ENCODE measurements at regions not wholly inside any gene's neighbourhood (a gene's known extent, or its start where the extent isn't known, plus 50 kb on each side); places are given as distances from the start of the nearest gene placed in this dataset.

- no peaks in the 10 kb centered on the region for H3K9me3 ChIP-seq (ENCODE audit: control insufficient read depth, low read length)
- H3K27ac ChIP-seq (ENCODE audit: insufficient read depth, low read length, poor library complexity, severe bottlenecking), result no peak overlapping the region
- no peaks in the 10 kb centered on the region for H3K4me1 ChIP-seq (ENCODE audit: control insufficient read depth, insufficient read depth, low read length, poor library complexity, severe bottlenecking)
- DNase-seq, result no peak
- H3K36me3 ChIP-seq (ENCODE audit: control insufficient read depth, insufficient read depth, low read length), result no peaks in the 10 kb centered on the region
- no peak overlapping the region for H3K4me3 ChIP-seq (ENCODE audit: insufficient read depth, low read depth, low read length, poor library complexity, severe bottlenecking)
- no peaks in the 10 kb centered on the region for H3K27me3 ChIP-seq (replicated peaks; ENCODE audit: control insufficient read depth, insufficient read depth, low read length, poor library complexity, severe bottlenecking)
These were observed 1297.2 kb upstream of the WWC1 start for GRCh38 chr5:166994226-166994625.

- DNase-seq, result no peak
- Histone ChIP-seq H3K27ac (ENCODE audit: insufficient read depth, low read length, poor library complexity, severe bottlenecking) (no peak overlapping the region), H3K4me3 (ENCODE audit: insufficient read depth, low read depth, low read length, poor library complexity, severe bottlenecking) (no peak overlapping the region), H3K27me3 (replicated peaks; ENCODE audit: control insufficient read depth, insufficient read depth, low read length, poor library complexity, severe bottlenecking) (no peaks in the 10 kb centered on the region), H3K4me1 (ENCODE audit: control insufficient read depth, insufficient read depth, low read length, poor library complexity, severe bottlenecking) (no peaks in the 10 kb centered on the region), H3K9me3 (ENCODE audit: control insufficient read depth, low read length) (no peaks in the 10 kb centered on the region), H3K36me3 (ENCODE audit: control insufficient read depth, insufficient read depth, low read length) (no peaks in the 10 kb centered on the region)
These were observed 1290.2 kb upstream of the WWC1 start for GRCh38 chr5:167001246-167001645.

GRCh38 chr5:167008705-167009104 is 1282.7 kb upstream of the WWC1 start:
- no peak overlapping the region for H3K27ac ChIP-seq (ENCODE audit: insufficient read depth, low read length, poor library complexity, severe bottlenecking)
- H3K9me3 ChIP-seq (ENCODE audit: control insufficient read depth, low read length), result no peaks in the 10 kb centered on the region
- no peaks in the 10 kb centered on the region for H3K27me3 ChIP-seq (replicated peaks; ENCODE audit: control insufficient read depth, insufficient read depth, low read length, poor library complexity, severe bottlenecking)
- no peak overlapping the region for H3K4me3 ChIP-seq (ENCODE audit: insufficient read depth, low read depth, low read length, poor library complexity, severe bottlenecking)
- DNase-seq, result no peak
- H3K36me3 ChIP-seq (ENCODE audit: control insufficient read depth, insufficient read depth, low read length), result no peaks in the 10 kb centered on the region
- no peaks in the 10 kb centered on the region for H3K4me1 ChIP-seq (ENCODE audit: control insufficient read depth, insufficient read depth, low read length, poor library complexity, severe bottlenecking)

- Histone ChIP-seq H3K4me1 (ENCODE audit: control insufficient read depth, insufficient read depth, low read length, poor library complexity, severe bottlenecking) (no peaks in the 10 kb centered on the region), H3K27ac (ENCODE audit: insufficient read depth, low read length, poor library complexity, severe bottlenecking) (no peak overlapping the region), H3K4me3 (ENCODE audit: insufficient read depth, low read depth, low read length, poor library complexity, severe bottlenecking) (no peak overlapping the region), H3K9me3 (ENCODE audit: control insufficient read depth, low read length) (no peaks in the 10 kb centered on the region), H3K27me3 (replicated peaks; ENCODE audit: control insufficient read depth, insufficient read depth, low read length, poor library complexity, severe bottlenecking) (no peaks in the 10 kb centered on the region), H3K36me3 (ENCODE audit: control insufficient read depth, insufficient read depth, low read length) (no peaks in the 10 kb centered on the region)
- DNase-seq, result no peak
These were observed 1280.2 kb upstream of the WWC1 start for GRCh38 chr5:167011196-167011595.

- Histone ChIP-seq H3K27ac (ENCODE audit: insufficient read depth, low read length, poor library complexity, severe bottlenecking) (no peak overlapping the region), H3K4me1 (ENCODE audit: control insufficient read depth, insufficient read depth, low read length, poor library complexity, severe bottlenecking) (no peaks in the 10 kb centered on the region), H3K4me3 (ENCODE audit: insufficient read depth, low read depth, low read length, poor library complexity, severe bottlenecking) (no peak overlapping the region), H3K36me3 (ENCODE audit: control insufficient read depth, insufficient read depth, low read length) (no peaks in the 10 kb centered on the region), H3K27me3 (replicated peaks; ENCODE audit: control insufficient read depth, insufficient read depth, low read length, poor library complexity, severe bottlenecking) (no peaks in the 10 kb centered on the region), H3K9me3 (ENCODE audit: control insufficient read depth, low read length) (no peaks in the 10 kb centered on the region)
- no peak for DNase-seq
These were observed 1279.1 kb upstream of the WWC1 start for GRCh38 chr5:167012123-167013034.

- no peaks in the 10 kb centered on the region for H3K36me3 ChIP-seq (ENCODE audit: control insufficient read depth, insufficient read depth, low read length)
- H3K9me3 ChIP-seq (ENCODE audit: control insufficient read depth, low read length), result no peaks in the 10 kb centered on the region
- H3K27ac ChIP-seq (ENCODE audit: insufficient read depth, low read length, poor library complexity, severe bottlenecking), result no peak overlapping the region
- H3K4me3 ChIP-seq (ENCODE audit: insufficient read depth, low read depth, low read length, poor library complexity, severe bottlenecking), result no peak overlapping the region
- H3K27me3 ChIP-seq (replicated peaks; ENCODE audit: control insufficient read depth, insufficient read depth, low read length, poor library complexity, severe bottlenecking), result no peaks in the 10 kb centered on the region
- no peak for DNase-seq
- no peaks in the 10 kb centered on the region for H3K4me1 ChIP-seq (ENCODE audit: control insufficient read depth, insufficient read depth, low read length, poor library complexity, severe bottlenecking)
These were observed 1276.9 kb upstream of the WWC1 start for GRCh38 chr5:167014401-167015056.

GRCh38 chr5:167020418-167020817 is 1271.0 kb upstream of the WWC1 start:
- Histone ChIP-seq H3K36me3 (ENCODE audit: control insufficient read depth, insufficient read depth, low read length) (no peaks in the 10 kb centered on the region), H3K9me3 (ENCODE audit: control insufficient read depth, low read length) (no peaks in the 10 kb centered on the region), H3K27ac (ENCODE audit: insufficient read depth, low read length, poor library complexity, severe bottlenecking) (no peak overlapping the region), H3K27me3 (replicated peaks; ENCODE audit: control insufficient read depth, insufficient read depth, low read length, poor library complexity, severe bottlenecking) (no peaks in the 10 kb centered on the region), H3K4me1 (ENCODE audit: control insufficient read depth, insufficient read depth, low read length, poor library complexity, severe bottlenecking) (no peaks in the 10 kb centered on the region), H3K4me3 (ENCODE audit: insufficient read depth, low read depth, low read length, poor library complexity, severe bottlenecking) (no peak overlapping the region)
- DNase-seq, result no peak

GRCh38 chr5:167029488-167029887 is 1262.0 kb upstream of the WWC1 start:
- Histone ChIP-seq H3K36me3 (ENCODE audit: control insufficient read depth, insufficient read depth, low read length) (no peaks in the 10 kb centered on the region), H3K27ac (ENCODE audit: insufficient read depth, low read length, poor library complexity, severe bottlenecking) (no peak overlapping the region), H3K4me1 (ENCODE audit: control insufficient read depth, insufficient read depth, low read length, poor library complexity, severe bottlenecking) (no peaks in the 10 kb centered on the region), H3K27me3 (replicated peaks; ENCODE audit: control insufficient read depth, insufficient read depth, low read length, poor library complexity, severe bottlenecking) (no peaks in the 10 kb centered on the region), H3K9me3 (ENCODE audit: control insufficient read depth, low read length) (no peaks in the 10 kb centered on the region), H3K4me3 (ENCODE audit: insufficient read depth, low read depth, low read length, poor library complexity, severe bottlenecking) (no peak overlapping the region)
- no peak for DNase-seq

- no peak for DNase-seq
- no peaks in the 10 kb centered on the region for H3K4me1 ChIP-seq (ENCODE audit: control insufficient read depth, insufficient read depth, low read length, poor library complexity, severe bottlenecking)
- H3K27me3 ChIP-seq (replicated peaks; ENCODE audit: control insufficient read depth, insufficient read depth, low read length, poor library complexity, severe bottlenecking), result no peaks in the 10 kb centered on the region
- no peaks in the 10 kb centered on the region for H3K36me3 ChIP-seq (ENCODE audit: control insufficient read depth, insufficient read depth, low read length)
- H3K4me3 ChIP-seq (ENCODE audit: insufficient read depth, low read depth, low read length, poor library complexity, severe bottlenecking), result no peak overlapping the region
- H3K9me3 ChIP-seq (ENCODE audit: control insufficient read depth, low read length), result no peaks in the 10 kb centered on the region
- H3K27ac ChIP-seq (ENCODE audit: insufficient read depth, low read length, poor library complexity, severe bottlenecking), result no peak overlapping the region
These were observed 1260.8 kb upstream of the WWC1 start for GRCh38 chr5:167030500-167031120.

- no peak for DNase-seq
- Histone ChIP-seq H3K9me3 (ENCODE audit: control insufficient read depth, low read length) (no peaks in the 10 kb centered on the region), H3K27me3 (replicated peaks; ENCODE audit: control insufficient read depth, insufficient read depth, low read length, poor library complexity, severe bottlenecking) (no peaks in the 10 kb centered on the region), H3K36me3 (ENCODE audit: control insufficient read depth, insufficient read depth, low read length) (no peaks in the 10 kb centered on the region), H3K4me3 (ENCODE audit: insufficient read depth, low read depth, low read length, poor library complexity, severe bottlenecking) (no peak overlapping the region), H3K27ac (ENCODE audit: insufficient read depth, low read length, poor library complexity, severe bottlenecking) (no peak overlapping the region), H3K4me1 (ENCODE audit: control insufficient read depth, insufficient read depth, low read length, poor library complexity, severe bottlenecking) (no peaks in the 10 kb centered on the region)
These were observed 1254.9 kb upstream of the WWC1 start for GRCh38 chr5:167036585-167036984.

Measured in effector memory CD4-positive, alpha-beta T cell (primary cell).